ENCODE measurements at regions not wholly inside any gene's neighbourhood (a gene's known extent, or its start where the extent isn't known, plus 50 kb on each side); places are given as distances from the start of the nearest gene placed in this dataset.
"Not testable (repeated sequence)": the region's sequence is repeated elsewhere in the genome, so short reads cannot be mapped to it uniquely, and the experiment has no call there.

- H3K4me1 Mint-ChIP-seq; H3K9me3 Mint-ChIP-seq; ATAC-seq (ENCODE audit: low read depth); H3K36me3 Mint-ChIP-seq (ENCODE audit: low read depth); H3K27me3 Mint-ChIP-seq; H3K4me3 Mint-ChIP-seq; intact Hi-C loops (cut with micrococcal nuclease); CTCF ChIA-PET; H3K27ac Mint-ChIP-seq; DNase-seq; POLR2A ChIA-PET: not testable (repeated sequence)
Observed at GRCh38 chr2:91628471-91628870, 2937.0 kb downstream of the RPIA start.

- H3K4me3 Mint-ChIP-seq; H3K27me3 Mint-ChIP-seq; ATAC-seq (ENCODE audit: low read depth); H3K4me1 Mint-ChIP-seq; intact Hi-C loops (cut with micrococcal nuclease); H3K36me3 Mint-ChIP-seq (ENCODE audit: low read depth); POLR2A ChIA-PET; DNase-seq; H3K9me3 Mint-ChIP-seq; CTCF ChIA-PET; H3K27ac Mint-ChIP-seq: not testable (repeated sequence)
Observed at GRCh38 chr2:91657193-91657592, 2965.7 kb downstream of the RPIA start.

- ATAC-seq (ENCODE audit: low read depth); POLR2A ChIA-PET; DNase-seq; CTCF ChIA-PET; H3K27me3 Mint-ChIP-seq; H3K4me3 Mint-ChIP-seq; H3K9me3 Mint-ChIP-seq; H3K27ac Mint-ChIP-seq; intact Hi-C loops (cut with micrococcal nuclease); H3K36me3 Mint-ChIP-seq (ENCODE audit: low read depth); H3K4me1 Mint-ChIP-seq: not testable (repeated sequence)
Observed at GRCh38 chr2:91658336-91658735, 2966.9 kb downstream of the RPIA start.

- H3K27me3 Mint-ChIP-seq; ATAC-seq (ENCODE audit: low read depth); DNase-seq; H3K27ac Mint-ChIP-seq; H3K9me3 Mint-ChIP-seq; H3K4me3 Mint-ChIP-seq; intact Hi-C loops (cut with micrococcal nuclease); CTCF ChIA-PET; H3K4me1 Mint-ChIP-seq; POLR2A ChIA-PET; H3K36me3 Mint-ChIP-seq (ENCODE audit: low read depth): not testable (repeated sequence)
Observed at GRCh38 chr2:91659189-91659916, 2967.9 kb downstream of the RPIA start.

- H3K27me3 Mint-ChIP-seq; DNase-seq; H3K4me1 Mint-ChIP-seq; H3K9me3 Mint-ChIP-seq; POLR2A ChIA-PET; H3K27ac Mint-ChIP-seq; intact Hi-C loops (cut with micrococcal nuclease); H3K36me3 Mint-ChIP-seq (ENCODE audit: low read depth); CTCF ChIA-PET: not testable (repeated sequence)
- peak; percentile 82 for ATAC-seq (ENCODE audit: low read depth)
- peak overlapping the region; percentile 53 for H3K4me3 Mint-ChIP-seq
Observed at GRCh38 chr2:91659917-91660275, 2968.4 kb downstream of the RPIA start.

GRCh38 chr2:91667341-91667740, 2975.9 kb downstream of the RPIA start:
- H3K27ac Mint-ChIP-seq; H3K27me3 Mint-ChIP-seq; intact Hi-C loops (cut with micrococcal nuclease); H3K9me3 Mint-ChIP-seq; POLR2A ChIA-PET; ATAC-seq (ENCODE audit: low read depth); H3K4me3 Mint-ChIP-seq; H3K36me3 Mint-ChIP-seq (ENCODE audit: low read depth); DNase-seq; CTCF ChIA-PET; H3K4me1 Mint-ChIP-seq: not testable (repeated sequence)

- DNase-seq; H3K9me3 Mint-ChIP-seq; CTCF ChIA-PET; H3K4me1 Mint-ChIP-seq; POLR2A ChIA-PET; H3K27me3 Mint-ChIP-seq; H3K27ac Mint-ChIP-seq; intact Hi-C loops (cut with micrococcal nuclease); H3K36me3 Mint-ChIP-seq (ENCODE audit: low read depth); ATAC-seq (ENCODE audit: low read depth); H3K4me3 Mint-ChIP-seq: not testable (repeated sequence)
Observed at GRCh38 chr2:91685541-91685940, 2994.1 kb downstream of the RPIA start.

- H3K36me3 Mint-ChIP-seq (ENCODE audit: low read depth); POLR2A ChIA-PET; intact Hi-C loops (cut with micrococcal nuclease); H3K4me3 Mint-ChIP-seq; H3K9me3 Mint-ChIP-seq; H3K27me3 Mint-ChIP-seq; ATAC-seq (ENCODE audit: low read depth); DNase-seq; H3K4me1 Mint-ChIP-seq; H3K27ac Mint-ChIP-seq; CTCF ChIA-PET: not testable (repeated sequence)
Observed at GRCh38 chr2:91686046-91686445, 2994.6 kb downstream of the RPIA start.

Data from activated B cell treated with CpG ODN at 0.5 μM for 24 hours (primary cell).